ENCODE measurements at regions not wholly inside any gene's neighbourhood (a gene's known extent, or its start where the extent isn't known, plus 50 kb on each side); places are given as distances from the start of the nearest gene placed in this dataset.

DNA sequence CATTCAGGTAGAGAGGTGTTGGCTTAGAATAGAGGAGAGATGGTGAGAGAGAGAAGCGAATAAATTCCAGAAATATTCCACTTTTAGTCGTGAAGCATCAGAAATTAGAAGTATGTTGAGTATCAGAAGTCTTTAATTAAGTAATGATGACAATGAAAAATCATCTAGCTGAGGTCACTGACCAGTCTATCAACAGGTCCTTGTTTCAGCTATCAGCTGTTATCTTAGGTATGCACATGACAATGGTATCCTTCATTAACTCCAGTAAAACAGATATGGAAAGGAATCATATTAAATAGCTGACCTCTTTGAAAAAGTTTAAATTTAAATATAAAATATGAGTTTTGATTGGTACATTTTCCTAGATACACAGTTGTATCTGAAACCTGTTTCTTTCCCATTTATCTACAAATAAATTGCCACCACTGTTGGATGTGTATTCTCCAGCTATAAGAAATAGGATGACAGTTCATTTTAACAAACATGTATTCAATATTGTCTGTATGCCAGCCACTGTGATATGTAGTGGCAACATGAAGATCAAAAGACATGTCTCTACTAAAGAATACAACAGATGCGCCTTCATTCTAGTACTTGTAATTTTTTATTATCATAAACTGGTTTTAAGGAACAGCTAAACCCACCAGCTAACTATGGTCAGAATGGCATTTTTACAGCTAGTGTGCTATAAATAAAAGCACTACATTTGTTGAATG, 424.2 kb upstream of the DCN start:
- no peak overlapping the region for H3K27ac ChIP-seq (ENCODE audit: low read depth in 1 of 2, low read length in 2 of 2)
- WGBS: 75% methylated on average over 3 of the region's 3 CpGs
- no peak for TF ChIP-seq JUND (IDR thresholded peaks at IDR 0.05)
- TF ChIP-seq RXRA (IDR thresholded peaks at IDR 0.05): no peak
- TF ChIP-seq CTCF (IDR thresholded peaks at IDR 0.05; ENCODE audit: low read depth, low read length, missing input control): no peak
- TF ChIP-seq RAD21 (IDR thresholded peaks at IDR 0.05): no peak
- no peak for TF ChIP-seq HNF4G (IDR thresholded peaks at IDR 0.05)
- TF ChIP-seq TAF1 (conservative IDR thresholded peaks at IDR 0.05): no peak
- TF ChIP-seq HNF4A (conservative IDR thresholded peaks at IDR 0.05): no peak
- no peak for TF ChIP-seq ZBTB33 (IDR thresholded peaks at IDR 0.05)
- no peak for TF ChIP-seq SP1 (IDR thresholded peaks at IDR 0.05)
- TF ChIP-seq YY1 (IDR thresholded peaks at IDR 0.05): no peak
- TF ChIP-seq, protein P1, sequence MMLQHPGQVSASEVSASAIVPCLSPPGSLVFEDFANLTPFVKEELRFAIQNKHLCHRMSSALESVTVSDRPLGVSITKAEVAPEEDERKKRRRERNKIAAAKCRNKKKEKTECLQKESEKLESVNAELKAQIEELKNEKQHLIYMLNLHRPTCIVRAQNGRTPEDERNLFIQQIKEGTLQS (IDR thresholded peaks at IDR 0.05): no peak
- no peak for TF ChIP-seq FOXA2 (IDR thresholded peaks at IDR 0.05)
- no peaks in the 10 kb centered on the region for H3K9me3 ChIP-seq (ENCODE audit: control insufficient read depth in 4 of 4, low read length in 3 of 4)
- no peak overlapping the region for H3K4me3 ChIP-seq (ENCODE audit: low read depth in 1 of 3, low read length in 3 of 3)
- no peaks in the 10 kb centered on the region for H3K36me3 ChIP-seq (ENCODE audit: control insufficient read depth in 4 of 4, insufficient read depth in 3 of 4, low read depth in 1 of 4, low read length in 3 of 4)
- peaks cover 0 to 4% (median 0%) of the 10 kb centered on the region in 4 donors for H3K27me3 ChIP-seq (ENCODE audit: control insufficient read depth in 4 of 4, insufficient read depth in 4 of 4, low read length in 3 of 4)
- H3K9ac ChIP-seq (ENCODE audit: low read depth in 1 of 2, low read length in 2 of 2): no peak overlapping the region
- no peaks in the 10 kb centered on the region for H3K4me1 ChIP-seq (ENCODE audit: control insufficient read depth in 4 of 4, insufficient read depth in 4 of 4, low read length in 3 of 4)
- no peak for DNase-seq (ENCODE audit: low spot score)

DNA sequence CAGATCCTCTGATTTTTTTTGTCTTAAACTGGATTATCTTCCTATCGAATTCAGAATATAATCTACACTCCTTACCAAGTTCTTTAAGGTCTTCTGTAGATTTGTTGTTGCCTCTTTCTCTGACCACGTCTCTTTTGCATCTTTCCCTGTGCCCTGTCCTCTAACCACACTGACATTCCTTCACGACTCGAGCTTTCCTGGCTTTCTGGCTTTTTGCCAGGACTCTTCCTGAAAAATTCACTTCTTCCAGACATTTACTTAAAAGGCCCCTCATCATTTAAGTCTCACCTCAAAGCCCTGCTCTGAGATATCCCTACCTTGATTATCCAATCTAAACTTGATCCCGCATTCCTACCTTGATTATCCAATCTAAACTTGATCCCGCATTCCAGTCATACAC, 422.3 kb upstream of the DCN start:
- DNase-seq (ENCODE audit: low spot score): no peak
- Histone ChIP-seq H3K9me3 (ENCODE audit: control insufficient read depth in 4 of 4, low read length in 3 of 4) (no peaks in the 10 kb centered on the region), H3K4me3 (ENCODE audit: low read depth in 1 of 3, low read length in 3 of 3) (no peak overlapping the region), H3K27ac (ENCODE audit: low read depth in 1 of 2, low read length in 2 of 2) (no peak overlapping the region), H3K4me1 (ENCODE audit: control insufficient read depth in 4 of 4, insufficient read depth in 4 of 4, low read length in 3 of 4) (no peaks in the 10 kb centered on the region), H3K36me3 (ENCODE audit: control insufficient read depth in 4 of 4, insufficient read depth in 3 of 4, low read depth in 1 of 4, low read length in 3 of 4) (no peaks in the 10 kb centered on the region), H3K9ac (ENCODE audit: low read depth in 1 of 2, low read length in 2 of 2) (no peak overlapping the region), H3K27me3 (ENCODE audit: control insufficient read depth in 4 of 4, insufficient read depth in 4 of 4, low read length in 3 of 4) (peaks cover 0 to 6% (median 0%) of the 10 kb centered on the region in 4 donors)
- 79% methylated on average over 6 of the region's 6 CpGs for WGBS
- TF ChIP-seq HNF4A (conservative IDR thresholded peaks at IDR 0.05): no peak
- TF ChIP-seq FOXA2 (IDR thresholded peaks at IDR 0.05): no peak
- TF ChIP-seq GABPA (IDR thresholded peaks at IDR 0.05 in 1 of 2, conservative IDR thresholded peaks at IDR 0.05 in 1 of 2): no peak
- TF ChIP-seq SP1 (IDR thresholded peaks at IDR 0.05): no peak
- no peak for TF ChIP-seq HNF4G (IDR thresholded peaks at IDR 0.05)
- TF ChIP-seq, protein P2, sequence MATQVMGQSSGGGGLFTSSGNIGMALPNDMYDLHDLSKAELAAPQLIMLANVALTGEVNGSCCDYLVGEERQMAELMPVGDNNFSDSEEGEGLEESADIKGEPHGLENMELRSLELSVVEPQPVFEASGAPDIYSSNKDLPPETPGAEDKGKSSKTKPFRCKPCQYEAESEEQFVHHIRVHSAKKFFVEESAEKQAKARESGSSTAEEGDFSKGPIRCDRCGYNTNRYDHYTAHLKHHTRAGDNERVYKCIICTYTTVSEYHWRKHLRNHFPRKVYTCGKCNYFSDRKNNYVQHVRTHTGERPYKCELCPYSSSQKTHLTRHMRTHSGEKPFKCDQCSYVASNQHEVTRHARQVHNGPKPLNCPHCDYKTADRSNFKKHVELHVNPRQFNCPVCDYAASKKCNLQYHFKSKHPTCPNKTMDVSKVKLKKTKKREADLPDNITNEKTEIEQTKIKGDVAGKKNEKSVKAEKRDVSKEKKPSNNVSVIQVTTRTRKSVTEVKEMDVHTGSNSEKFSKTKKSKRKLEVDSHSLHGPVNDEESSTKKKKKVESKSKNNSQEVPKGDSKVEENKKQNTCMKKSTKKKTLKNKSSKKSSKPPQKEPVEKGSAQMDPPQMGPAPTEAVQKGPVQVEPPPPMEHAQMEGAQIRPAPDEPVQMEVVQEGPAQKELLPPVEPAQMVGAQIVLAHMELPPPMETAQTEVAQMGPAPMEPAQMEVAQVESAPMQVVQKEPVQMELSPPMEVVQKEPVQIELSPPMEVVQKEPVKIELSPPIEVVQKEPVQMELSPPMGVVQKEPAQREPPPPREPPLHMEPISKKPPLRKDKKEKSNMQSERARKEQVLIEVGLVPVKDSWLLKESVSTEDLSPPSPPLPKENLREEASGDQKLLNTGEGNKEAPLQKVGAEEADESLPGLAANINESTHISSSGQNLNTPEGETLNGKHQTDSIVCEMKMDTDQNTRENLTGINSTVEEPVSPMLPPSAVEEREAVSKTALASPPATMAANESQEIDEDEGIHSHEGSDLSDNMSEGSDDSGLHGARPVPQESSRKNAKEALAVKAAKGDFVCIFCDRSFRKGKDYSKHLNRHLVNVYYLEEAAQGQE (IDR thresholded peaks at IDR 0.05): no peak
- TF ChIP-seq, protein P1 (IDR thresholded peaks at IDR 0.05): no peak
- no peak for TF ChIP-seq JUND (IDR thresholded peaks at IDR 0.05)
- TF ChIP-seq TAF1 (conservative IDR thresholded peaks at IDR 0.05): no peak
- no peak for TF ChIP-seq RXRA (IDR thresholded peaks at IDR 0.05)
- no peak for TF ChIP-seq EGR1 (IDR thresholded peaks at IDR 0.05; ENCODE audit: low read depth in 2 of 2)
- no peak for TF ChIP-seq FOXA1 (IDR thresholded peaks at IDR 0.05)
- no peak for TF ChIP-seq ZBTB33 (IDR thresholded peaks at IDR 0.05)
- TF ChIP-seq YY1 (IDR thresholded peaks at IDR 0.05): no peak
- no peak for TF ChIP-seq CTCF (IDR thresholded peaks at IDR 0.05; ENCODE audit: low read depth, low read length, missing input control)

Data from liver (tissue), 8 donors.